ENCODE measurements at regions not wholly inside any gene's neighbourhood (a gene's known extent, or its start where the extent isn't known, plus 50 kb on each side); places are given as distances from the start of the nearest gene placed in this dataset.

DNA sequence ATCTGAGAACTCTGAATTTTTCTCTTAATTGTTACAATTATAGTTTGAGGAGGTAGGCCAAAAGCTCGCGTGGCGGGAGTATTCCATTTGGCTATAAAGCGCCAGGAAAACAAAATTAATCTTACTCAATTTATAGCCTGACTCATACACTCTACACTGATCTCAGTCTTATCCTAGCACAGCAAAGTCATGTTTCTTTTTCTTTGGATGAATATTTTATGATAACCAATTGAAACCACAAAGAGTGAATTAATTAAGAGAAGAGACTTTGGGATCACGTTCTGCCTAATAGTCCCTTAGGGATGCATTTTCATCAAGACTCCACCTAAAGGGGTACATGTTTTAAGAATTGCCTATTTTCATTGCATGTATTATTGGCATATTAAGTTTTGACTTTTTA lies 420.8 kb downstream of the HGF start:
- TF ChIP-seq ZBTB33 (IDR thresholded peaks at IDR 0.05) (no peak), RXRA (IDR thresholded peaks at IDR 0.05) (no peak), TAF1 (conservative IDR thresholded peaks at IDR 0.05) (no peak)
- TF ChIP-seq, protein P1, sequence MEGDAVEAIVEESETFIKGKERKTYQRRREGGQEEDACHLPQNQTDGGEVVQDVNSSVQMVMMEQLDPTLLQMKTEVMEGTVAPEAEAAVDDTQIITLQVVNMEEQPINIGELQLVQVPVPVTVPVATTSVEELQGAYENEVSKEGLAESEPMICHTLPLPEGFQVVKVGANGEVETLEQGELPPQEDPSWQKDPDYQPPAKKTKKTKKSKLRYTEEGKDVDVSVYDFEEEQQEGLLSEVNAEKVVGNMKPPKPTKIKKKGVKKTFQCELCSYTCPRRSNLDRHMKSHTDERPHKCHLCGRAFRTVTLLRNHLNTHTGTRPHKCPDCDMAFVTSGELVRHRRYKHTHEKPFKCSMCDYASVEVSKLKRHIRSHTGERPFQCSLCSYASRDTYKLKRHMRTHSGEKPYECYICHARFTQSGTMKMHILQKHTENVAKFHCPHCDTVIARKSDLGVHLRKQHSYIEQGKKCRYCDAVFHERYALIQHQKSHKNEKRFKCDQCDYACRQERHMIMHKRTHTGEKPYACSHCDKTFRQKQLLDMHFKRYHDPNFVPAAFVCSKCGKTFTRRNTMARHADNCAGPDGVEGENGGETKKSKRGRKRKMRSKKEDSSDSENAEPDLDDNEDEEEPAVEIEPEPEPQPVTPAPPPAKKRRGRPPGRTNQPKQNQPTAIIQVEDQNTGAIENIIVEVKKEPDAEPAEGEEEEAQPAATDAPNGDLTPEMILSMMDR (IDR thresholded peaks at IDR 0.05; ENCODE audit: low read depth, low read length, missing input control), result no peak
